Stimulated activated CD8-positive, alpha-beta memory T cell treated with anti-CD3 and anti-CD28 coated beads, Interleukin-4, amount 100 ng/mL, for 1 hour (primary cell): ENCODE measurements at regions not wholly inside any gene's neighbourhood (a gene's known extent, or its start where the extent isn't known, plus 50 kb on each side); places are given as distances from the start of the nearest gene placed in this dataset.

ENCODE experiments used
- DNase-seq, 2 donors: peaks; one replicate each; pipeline ENCODE4 v3.0.0-alpha.2; 2020; ENCODE audit warnings: low read depth in 2 of 2, low spot score in 1 of 2

- DNase-seq, result no peak
Observed at GRCh38 chr11:122240638-122241037, 124.6 kb upstream of the BLID start.

DNA sequence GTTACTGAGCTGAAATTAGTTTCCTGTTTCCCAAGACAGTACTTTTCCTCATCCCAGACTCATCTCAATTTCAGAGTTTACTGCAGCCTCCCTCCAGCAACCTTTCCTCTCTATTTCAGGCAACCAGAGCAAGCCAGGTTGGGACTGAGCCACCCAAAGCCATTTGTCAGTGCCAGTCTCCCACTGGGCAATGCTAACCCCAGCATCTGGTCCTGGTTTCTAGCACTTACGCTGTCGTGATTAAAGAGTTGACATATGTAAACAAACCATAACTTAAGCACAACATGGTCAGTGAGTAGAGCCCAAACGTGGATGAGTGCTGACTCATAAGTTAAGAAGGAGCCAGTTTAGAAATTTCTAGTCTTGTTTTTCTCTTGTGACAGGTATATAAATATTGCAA, 119.6 kb upstream of the BLID start:
- no peak for DNase-seq

DNA sequence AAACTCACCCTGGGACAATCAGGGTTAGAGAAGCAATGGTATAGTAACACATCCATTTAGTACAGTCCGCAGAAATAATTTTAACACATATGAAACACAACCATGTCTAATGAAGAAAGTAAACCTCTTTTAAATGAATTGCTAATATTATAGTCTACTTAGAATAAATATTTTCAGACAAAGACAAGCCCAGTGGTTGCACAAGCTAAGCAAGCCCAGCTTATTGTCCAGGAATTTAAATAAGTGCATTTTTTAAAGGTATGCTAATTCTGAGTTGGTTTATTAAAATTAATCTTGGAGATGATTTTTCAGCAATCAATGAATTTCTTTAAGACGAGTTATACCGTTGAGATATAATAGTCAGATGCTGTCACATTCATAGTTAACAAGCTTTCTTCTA, 118.8 kb upstream of the BLID start:
- DNase-seq, result no peak

- no peak for DNase-seq
Observed at GRCh38 chr11:122234257-122234656, 118.2 kb upstream of the BLID start.

DNA sequence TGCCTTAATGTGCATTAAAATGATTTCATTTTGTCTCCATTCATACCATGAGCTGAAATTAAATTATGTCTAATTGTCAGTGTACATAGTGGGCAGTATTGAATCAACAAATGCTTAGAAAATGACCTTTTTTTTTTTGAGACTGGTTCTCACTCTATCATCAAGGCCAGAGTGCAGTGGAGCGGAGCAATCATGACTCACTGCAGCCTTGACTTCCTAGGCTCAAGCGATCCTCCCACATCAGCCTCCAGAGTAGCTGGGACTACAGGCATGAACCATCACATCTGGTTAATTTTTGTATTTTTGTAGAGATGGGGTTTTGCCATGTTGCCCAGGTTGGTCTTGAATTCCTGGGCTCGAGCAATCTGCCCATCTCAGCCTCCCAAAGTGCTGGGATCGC, 117.0 kb upstream of the BLID start:
- no peak for DNase-seq

GRCh38 chr11:122230385-122230755, 114.4 kb upstream of the BLID start:
- no peak for DNase-seq

GRCh38 chr11:122229481-122230384, 113.7 kb upstream of the BLID start:
- DNase-seq, result no peak

GRCh38 chr11:122229078-122229477, 113.1 kb upstream of the BLID start:
- no peak for DNase-seq

DNA sequence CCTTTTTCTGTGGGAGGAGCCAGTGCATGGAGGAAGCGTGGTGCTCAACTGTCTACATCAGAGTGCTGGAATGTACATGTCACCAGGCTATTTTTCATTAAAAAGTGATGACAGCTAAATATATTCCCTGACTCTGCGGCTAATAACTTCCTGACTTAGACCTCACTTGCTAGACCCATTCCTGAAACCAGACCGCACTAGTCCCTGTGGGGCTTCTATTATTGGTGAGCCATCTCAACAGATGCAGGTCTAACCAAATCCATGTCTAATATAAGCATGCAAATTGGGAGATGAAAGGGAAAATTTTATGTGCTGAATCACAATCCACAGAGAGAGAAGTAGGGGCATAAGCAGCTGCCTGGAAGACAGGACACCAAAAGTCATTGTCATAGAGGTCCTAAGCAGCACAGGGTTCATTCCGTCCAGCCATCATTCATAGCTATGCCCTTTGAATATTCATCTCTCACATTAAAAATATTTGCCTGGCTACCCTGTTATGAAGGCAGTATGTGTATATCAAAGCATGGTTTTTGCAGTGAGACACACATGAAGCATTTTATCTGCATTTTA, 110.9 kb upstream of the BLID start:
- DNase-seq, result no peak

DNA sequence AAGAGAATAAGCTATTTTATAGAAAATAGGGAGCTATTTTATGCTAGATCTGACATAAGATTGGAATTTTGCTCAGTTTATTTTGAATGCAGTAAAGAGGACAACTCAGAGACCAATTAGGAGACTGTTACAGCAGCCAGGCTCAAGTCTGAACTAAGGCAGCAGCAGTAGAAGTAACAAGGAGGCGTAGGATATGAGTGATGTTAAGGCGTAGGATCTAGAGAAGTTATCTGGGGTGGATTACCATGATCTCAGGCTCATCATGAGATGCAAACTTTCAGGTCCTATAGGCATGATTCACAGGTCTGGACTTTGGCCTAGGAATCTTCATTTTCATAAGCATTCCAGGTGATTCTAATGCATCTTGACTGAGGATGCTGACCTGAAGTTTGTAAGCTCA, 108.9 kb upstream of the BLID start:
- DNase-seq, result no peak

- DNase-seq, result no peak
Observed at GRCh38 chr11:122220321-122220720, 104.3 kb upstream of the BLID start.

- DNase-seq, result no peak
Observed at GRCh38 chr11:122219791-122220190, 103.8 kb upstream of the BLID start.

- DNase-seq, result no peak
Observed at GRCh38 chr11:122215244-122215992, 99.4 kb upstream of the BLID start.

DNA sequence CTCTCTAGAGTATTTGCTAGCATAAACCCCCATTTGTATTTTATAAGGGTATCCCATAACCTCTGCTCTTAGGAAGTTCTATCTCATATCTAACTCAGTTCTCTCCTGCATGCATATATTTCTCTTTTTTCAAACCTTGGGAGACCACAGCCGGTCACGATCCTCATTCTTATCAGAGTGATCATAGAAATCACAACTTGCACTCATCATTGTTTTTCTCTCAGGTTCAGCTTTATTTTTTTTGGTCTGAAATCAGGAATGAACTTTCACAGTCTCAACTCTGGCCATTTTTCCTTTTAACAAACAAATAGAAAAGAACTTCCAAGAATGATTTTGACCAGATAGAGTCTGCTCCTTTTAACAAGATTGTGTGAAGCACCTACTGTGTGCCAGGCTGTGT, 98.6 kb upstream of the BLID start:
- no peak for DNase-seq

DNA sequence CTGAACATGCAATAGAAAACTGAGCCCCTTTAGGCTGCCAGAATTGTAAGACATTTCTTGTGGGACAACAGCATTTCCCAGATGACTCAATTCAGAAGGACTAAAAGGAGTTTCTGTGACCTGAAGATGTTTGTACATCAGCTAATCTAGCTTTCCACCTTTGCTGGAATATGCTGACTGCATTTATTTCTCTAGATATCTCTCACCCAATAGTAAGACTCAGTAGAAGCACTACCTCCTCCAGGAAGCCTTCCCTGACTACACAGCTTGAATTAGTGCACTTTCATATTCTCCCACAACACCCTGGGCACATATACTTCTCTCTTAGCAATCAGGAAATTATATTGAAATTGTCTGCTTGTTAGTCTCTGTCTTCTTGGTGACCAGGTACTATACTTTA, 98.1 kb upstream of the BLID start:
- DNase-seq, result no peak

GRCh38 chr11:122213171-122213570, 97.2 kb upstream of the BLID start:
- no peak for DNase-seq

DNA sequence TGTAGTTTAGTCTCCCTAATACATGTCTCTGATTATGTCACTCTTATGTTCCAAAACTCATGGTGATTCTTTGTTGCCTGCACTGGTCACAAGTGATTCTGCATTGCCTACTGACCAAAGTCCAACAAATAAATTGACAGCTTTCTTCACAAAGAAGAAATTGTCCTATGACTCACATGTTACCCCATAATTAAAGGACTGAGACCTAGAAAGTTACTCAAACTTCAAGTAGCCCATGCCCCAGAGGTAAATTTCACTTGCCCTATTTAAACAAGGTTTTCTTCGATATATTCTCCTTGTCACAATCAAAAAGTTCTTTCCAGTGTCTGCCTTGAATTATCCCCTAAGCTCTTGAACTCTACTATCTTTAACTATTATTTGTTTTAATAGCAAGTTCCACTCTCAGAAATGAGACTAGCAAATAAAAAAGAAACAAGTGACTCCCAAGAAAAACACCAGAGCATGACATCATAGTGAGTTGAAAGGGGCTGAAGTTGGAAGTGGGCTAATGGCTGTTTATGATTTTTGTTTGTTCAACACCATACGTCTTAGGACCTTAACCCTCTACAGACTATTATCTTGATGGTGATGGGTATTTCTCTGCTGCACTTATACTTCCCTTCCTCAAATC, 94.5 kb upstream of the BLID start:
- DNase-seq, result no peak

- DNase-seq, result no peak
Observed at GRCh38 chr11:122209619-122210366, 93.8 kb upstream of the BLID start.

GRCh38 chr11:122207921-122208764, 92.1 kb upstream of the BLID start:
- DNase-seq, result no peak

- no peak for DNase-seq
Observed at GRCh38 chr11:122207505-122207904, 91.5 kb upstream of the BLID start.
